ENCODE measurements at regions not wholly inside any gene's neighbourhood (a gene's known extent, or its start where the extent isn't known, plus 50 kb on each side); places are given as distances from the start of the nearest gene placed in this dataset.

DNA sequence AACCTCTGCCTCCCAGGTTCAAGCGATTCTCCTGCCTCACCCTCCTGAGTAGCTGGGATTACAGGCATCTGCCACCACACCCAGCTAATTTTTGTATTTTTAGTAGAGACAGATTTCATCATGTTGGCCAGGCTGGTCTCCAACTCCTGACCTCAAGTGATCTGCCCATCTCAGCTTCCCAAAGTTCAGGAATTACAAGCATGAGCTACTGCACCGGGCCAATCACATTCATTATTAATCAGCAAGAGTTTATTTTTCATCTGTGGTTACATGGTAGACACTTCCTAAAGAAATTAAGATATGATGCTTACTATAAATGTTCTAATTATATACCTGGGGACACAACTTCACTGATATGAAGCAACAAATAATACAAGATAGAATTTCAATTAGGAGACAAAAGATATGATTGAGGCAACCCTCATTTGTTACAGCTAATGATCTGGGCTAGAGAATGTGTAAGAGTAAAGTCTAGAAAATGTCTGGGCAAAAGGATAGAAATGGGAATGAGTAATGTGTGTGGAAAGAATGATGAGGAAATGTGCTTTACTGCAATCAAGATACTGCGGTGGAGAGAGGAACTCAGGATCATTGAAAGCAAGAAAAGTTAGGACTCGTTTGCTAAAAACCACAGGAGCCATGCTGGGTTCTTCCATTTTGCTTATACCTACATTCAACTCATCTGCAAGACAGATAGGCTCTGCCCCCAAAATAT, 366.8 kb downstream of the ZIC1 start:
- ChIA-PET CTCF (ENCODE audit: partially characterized antibody) (no interaction called here), POLR2A (ENCODE audit: partially characterized antibody) (no interaction called here)
- no peak overlapping the region for H3K27ac ChIP-seq (ENCODE audit: low read depth, low read length)
- Mint-ChIP-seq H3K27me3 (no peaks in the 10 kb centered on the region), H3K9me3 (peaks cover 0 to 5% (median 1%) of the 10 kb centered on the region in 8 donors), H3K27ac (no peak overlapping the region), H3K36me3 (no peaks in the 10 kb centered on the region), H3K4me3 (no peak overlapping the region), H3K4me1 (no peaks in the 10 kb centered on the region)
- H3K9me3 ChIP-seq (ENCODE audit: control insufficient read depth in 1 of 2, low read length in 2 of 2), result no peaks in the 10 kb centered on the region
- H3K27me3 ChIP-seq (ENCODE audit: insufficient read depth, low read length), result no peaks in the 10 kb centered on the region
- H3K36me3 ChIP-seq (ENCODE audit: insufficient read depth, low read length), result no peaks in the 10 kb centered on the region
- intact Hi-C loops (cut with micrococcal nuclease), result no loop called here
- H3K4me1 ChIP-seq (ENCODE audit: insufficient read depth, low read length), result no peaks in the 10 kb centered on the region
- DNase-seq, result no peak
- no peak overlapping the region for H3K4me3 ChIP-seq (ENCODE audit: low read length in 2 of 2)

DNA sequence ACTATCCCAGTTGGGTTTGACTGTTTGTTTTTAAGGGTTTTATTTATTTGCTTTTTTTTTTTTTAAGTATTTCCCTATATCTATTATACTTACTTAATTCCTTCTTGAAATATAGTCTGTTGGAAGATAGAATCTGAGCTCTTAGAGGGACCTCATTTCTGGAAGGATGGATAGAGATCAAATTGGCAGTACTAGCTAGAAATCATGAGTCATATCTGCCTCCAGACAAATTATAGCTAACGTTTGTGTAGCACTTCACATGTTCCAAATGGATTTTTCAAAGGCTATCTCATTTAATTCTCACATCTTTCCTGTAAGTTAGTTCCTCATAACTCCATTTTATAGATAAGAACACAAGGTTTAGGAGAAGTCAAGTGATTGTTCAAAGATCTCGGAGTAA, 384.7 kb downstream of the ZIC1 start:
- H3K27ac ChIP-seq (ENCODE audit: low read depth, low read length), result no peak overlapping the region
- no peaks in the 10 kb centered on the region for H3K36me3 ChIP-seq (ENCODE audit: insufficient read depth, low read length)
- POLR2A ChIA-PET (ENCODE audit: partially characterized antibody), result no interaction called here
- H3K4me1 Mint-ChIP-seq, result no peaks in the 10 kb centered on the region
- no peaks in the 10 kb centered on the region for H3K36me3 Mint-ChIP-seq
- CTCF ChIA-PET (ENCODE audit: partially characterized antibody), result no interaction called here
- H3K27me3 Mint-ChIP-seq, result no peaks in the 10 kb centered on the region
- no peak overlapping the region for H3K27ac Mint-ChIP-seq
- no peak overlapping the region for H3K4me3 Mint-ChIP-seq
- H3K9me3 Mint-ChIP-seq, result peaks cover 0 to 12% (median 0%) of the 10 kb centered on the region in 8 donors
- intact Hi-C loops (cut with micrococcal nuclease), result no loop called here
- H3K4me1 ChIP-seq (ENCODE audit: insufficient read depth, low read length), result no peaks in the 10 kb centered on the region
- no peaks in the 10 kb centered on the region for H3K27me3 ChIP-seq (ENCODE audit: insufficient read depth, low read length)
- no peaks in the 10 kb centered on the region for H3K9me3 ChIP-seq (ENCODE audit: control insufficient read depth in 1 of 2, low read length in 2 of 2)
- DNase-seq, result no peak
- no peak overlapping the region for H3K4me3 ChIP-seq (ENCODE audit: low read length in 2 of 2)

DNA sequence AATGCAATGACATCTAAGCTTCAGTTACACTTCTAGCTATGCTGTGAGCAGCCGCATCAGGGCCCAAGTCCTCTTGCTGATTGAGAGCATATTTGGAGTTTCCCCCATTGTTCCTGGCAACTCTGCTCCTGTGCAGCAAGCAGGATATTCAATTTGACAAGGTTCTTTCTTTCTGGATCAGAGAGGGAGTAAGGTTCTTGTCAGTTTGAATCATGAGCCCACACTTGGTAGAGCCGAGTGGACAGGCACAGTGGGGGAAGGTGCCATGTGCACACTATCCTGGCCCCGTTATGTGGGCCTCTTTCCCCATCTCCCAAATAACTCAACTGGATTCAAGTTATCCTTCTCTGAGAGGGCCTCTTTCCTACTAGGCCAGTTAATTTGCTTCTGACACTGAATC, 385.4 kb downstream of the ZIC1 start:
- intact Hi-C loops (cut with micrococcal nuclease), result no loop called here
- Mint-ChIP-seq H3K4me3 (no peak overlapping the region), H3K27ac (no peak overlapping the region), H3K4me1 (no peaks in the 10 kb centered on the region), H3K9me3 (peaks cover 0 to 6% (median 0%) of the 10 kb centered on the region in 8 donors), H3K27me3 (no peaks in the 10 kb centered on the region), H3K36me3 (no peaks in the 10 kb centered on the region)
- no peaks in the 10 kb centered on the region for H3K4me1 ChIP-seq (ENCODE audit: insufficient read depth, low read length)
- no peak overlapping the region for H3K4me3 ChIP-seq (ENCODE audit: low read length in 2 of 2)
- CTCF ChIA-PET (ENCODE audit: partially characterized antibody), result no interaction called here
- H3K27me3 ChIP-seq (ENCODE audit: insufficient read depth, low read length), result no peaks in the 10 kb centered on the region
- no peak overlapping the region for H3K27ac ChIP-seq (ENCODE audit: low read depth, low read length)
- DNase-seq, result no peak
- H3K9me3 ChIP-seq (ENCODE audit: control insufficient read depth in 1 of 2, low read length in 2 of 2), result no peaks in the 10 kb centered on the region
- POLR2A ChIA-PET (ENCODE audit: partially characterized antibody), result no interaction called here
- H3K36me3 ChIP-seq (ENCODE audit: insufficient read depth, low read length), result no peaks in the 10 kb centered on the region

DNA sequence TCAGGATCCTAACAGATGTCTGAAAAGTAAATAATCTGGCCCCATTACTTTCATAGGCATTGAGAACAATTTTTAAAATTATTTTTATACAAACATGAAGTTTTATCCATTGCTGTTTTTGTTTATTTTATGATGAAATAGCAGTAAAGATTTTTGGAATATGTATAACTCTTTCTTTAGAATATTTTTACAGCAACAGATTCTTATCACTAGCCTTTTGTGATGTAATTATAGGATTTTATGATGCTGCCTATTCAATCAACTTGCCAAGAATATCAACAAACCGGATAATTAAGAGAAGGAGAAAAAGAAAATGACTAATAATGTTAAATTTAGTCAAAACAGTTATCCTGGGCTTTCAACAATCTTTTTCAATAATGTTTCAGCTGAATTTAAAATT, 386.3 kb downstream of the ZIC1 start:
- no peak for DNase-seq
- H3K36me3 ChIP-seq (ENCODE audit: insufficient read depth, low read length), result no peaks in the 10 kb centered on the region
- H3K4me1 ChIP-seq (ENCODE audit: insufficient read depth, low read length), result no peaks in the 10 kb centered on the region
- no peaks in the 10 kb centered on the region for H3K36me3 Mint-ChIP-seq
- H3K9me3 Mint-ChIP-seq, result peaks cover 0 to 4% (median 0%) of the 10 kb centered on the region in 8 donors
- H3K4me1 Mint-ChIP-seq, result no peaks in the 10 kb centered on the region
- H3K4me3 Mint-ChIP-seq, result no peak overlapping the region
- intact Hi-C loops (cut with micrococcal nuclease), result no loop called here
- ChIA-PET POLR2A (ENCODE audit: partially characterized antibody) (no interaction called here), CTCF (ENCODE audit: partially characterized antibody) (no interaction called here)
- no peak overlapping the region for H3K4me3 ChIP-seq (ENCODE audit: low read length in 2 of 2)
- no peak overlapping the region for H3K27ac Mint-ChIP-seq
- no peaks in the 10 kb centered on the region for H3K27me3 ChIP-seq (ENCODE audit: insufficient read depth, low read length)
- H3K9me3 ChIP-seq (ENCODE audit: control insufficient read depth in 1 of 2, low read length in 2 of 2), result no peaks in the 10 kb centered on the region
- no peak overlapping the region for H3K27ac ChIP-seq (ENCODE audit: low read depth, low read length)
- H3K27me3 Mint-ChIP-seq, result no peaks in the 10 kb centered on the region

DNA sequence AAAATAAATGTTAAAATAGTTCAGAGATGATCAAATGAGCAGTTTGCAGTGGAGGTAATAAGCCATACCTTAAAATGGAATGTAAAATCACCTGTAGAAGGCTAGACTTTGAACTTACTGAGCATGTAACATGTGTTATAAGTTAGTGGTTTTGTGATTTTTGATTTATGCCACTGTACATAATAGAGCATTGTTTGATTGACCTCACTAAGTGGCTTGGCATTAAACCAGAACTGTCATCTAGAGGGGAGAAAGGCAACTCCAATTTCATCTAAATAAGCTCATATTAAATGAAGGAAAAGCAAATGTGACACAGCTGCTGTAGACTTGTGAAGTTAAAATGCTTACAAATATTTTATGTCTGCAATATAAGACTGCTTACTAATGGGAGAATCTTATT, 387.9 kb downstream of the ZIC1 start:
- H3K27me3 Mint-ChIP-seq, result no peaks in the 10 kb centered on the region
- CTCF ChIA-PET (ENCODE audit: partially characterized antibody), result no interaction called here
- intact Hi-C loops (cut with micrococcal nuclease), result no loop called here

DNA sequence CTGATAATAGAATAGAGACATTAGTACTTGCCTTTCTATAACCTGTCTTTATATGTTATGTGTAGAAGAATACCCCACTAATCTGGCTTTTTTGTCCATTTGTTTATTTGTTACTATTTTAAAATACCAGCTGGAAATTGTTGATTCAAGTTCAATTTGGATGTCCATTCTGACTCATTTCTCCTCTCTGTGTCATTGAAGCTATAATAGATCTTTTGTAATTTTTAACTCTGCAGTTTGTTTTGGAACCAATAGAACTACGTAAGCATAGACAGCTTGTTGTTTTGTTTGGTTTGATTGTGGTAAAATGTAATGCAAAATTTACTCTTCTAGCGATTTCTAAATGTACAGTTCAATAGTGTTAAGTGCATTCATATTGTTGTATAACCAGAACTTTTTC, 390.4 kb downstream of the ZIC1 start:
- Histone ChIP-seq H3K4me1 (ENCODE audit: insufficient read depth, low read length) (no peaks in the 10 kb centered on the region), H3K36me3 (ENCODE audit: insufficient read depth, low read length) (no peaks in the 10 kb centered on the region), H3K27ac (ENCODE audit: low read depth, low read length) (no peak overlapping the region), H3K27me3 (ENCODE audit: insufficient read depth, low read length) (no peaks in the 10 kb centered on the region), H3K4me3 (ENCODE audit: low read length in 2 of 2) (no peak overlapping the region), H3K9me3 (ENCODE audit: control insufficient read depth in 1 of 2, low read length in 2 of 2) (no peaks in the 10 kb centered on the region)
- Mint-ChIP-seq H3K36me3 (no peaks in the 10 kb centered on the region), H3K27ac (no peak overlapping the region), H3K4me3 (no peak overlapping the region), H3K9me3 (peaks cover 0 to 4% (median 1%) of the 10 kb centered on the region in 8 donors), H3K4me1 (no peaks in the 10 kb centered on the region), H3K27me3 (no peaks in the 10 kb centered on the region)
- no peak for DNase-seq
- CTCF ChIA-PET (ENCODE audit: partially characterized antibody), result no interaction called here
- POLR2A ChIA-PET (ENCODE audit: partially characterized antibody), result no interaction called here
- intact Hi-C loops (cut with micrococcal nuclease), result no loop called here

More for the DNA sequence above, 387.9 kb downstream of the ZIC1 start:
- Mint-ChIP-seq H3K4me1 (no peaks in the 10 kb centered on the region), H3K27ac (no peak overlapping the region), H3K36me3 (no peaks in the 10 kb centered on the region), H3K9me3 (peaks cover 0 to 6% (median 0%) of the 10 kb centered on the region in 8 donors), H3K4me3 (no peak overlapping the region)
- POLR2A ChIA-PET (ENCODE audit: partially characterized antibody), result no interaction called here
- Histone ChIP-seq H3K36me3 (ENCODE audit: insufficient read depth, low read length) (no peaks in the 10 kb centered on the region), H3K9me3 (ENCODE audit: control insufficient read depth in 1 of 2, low read length in 2 of 2) (no peaks in the 10 kb centered on the region), H3K27ac (ENCODE audit: low read depth, low read length) (no peak overlapping the region), H3K4me1 (ENCODE audit: insufficient read depth, low read length) (no peaks in the 10 kb centered on the region), H3K27me3 (ENCODE audit: insufficient read depth, low read length) (no peaks in the 10 kb centered on the region), H3K4me3 (ENCODE audit: low read length in 2 of 2) (no peak overlapping the region)
- DNase-seq, result no peak

DNA sequence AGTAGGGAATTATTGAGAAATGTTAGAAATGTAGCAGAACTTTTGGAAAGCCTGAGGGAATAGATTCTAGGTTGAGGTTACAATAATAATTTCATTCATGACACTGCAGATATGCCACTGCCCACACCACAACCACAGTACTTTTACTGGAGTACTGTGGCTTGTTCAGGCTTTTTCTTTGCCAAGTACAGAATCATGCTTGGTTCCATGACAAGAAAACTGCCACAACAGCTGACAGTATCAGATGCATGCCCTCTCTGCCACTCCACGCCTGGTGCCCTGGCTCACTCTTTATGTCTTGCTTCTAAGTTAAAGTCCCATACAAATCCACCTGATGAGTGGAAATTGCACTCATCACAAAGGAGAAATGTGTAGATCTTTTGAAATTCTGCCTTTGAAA, 398.6 kb downstream of the ZIC1 start:
- H3K27me3 ChIP-seq (ENCODE audit: insufficient read depth, low read length), result no peaks in the 10 kb centered on the region
- Mint-ChIP-seq H3K4me1 (no peaks in the 10 kb centered on the region), H3K9me3 (peaks cover 0 to 17% (median 4%) of the 10 kb centered on the region in 8 donors), H3K36me3 (no peaks in the 10 kb centered on the region), H3K27me3 (no peaks in the 10 kb centered on the region), H3K27ac (no peak overlapping the region), H3K4me3 (no peak overlapping the region)
- no peaks in the 10 kb centered on the region for H3K36me3 ChIP-seq (ENCODE audit: insufficient read depth, low read length)
- ChIA-PET POLR2A (ENCODE audit: partially characterized antibody) (no interaction called here), CTCF (ENCODE audit: partially characterized antibody) (no interaction called here)
- H3K9me3 ChIP-seq (ENCODE audit: control insufficient read depth in 1 of 2, low read length in 2 of 2), result no peaks in the 10 kb centered on the region
- no peak for DNase-seq
- no peak overlapping the region for H3K27ac ChIP-seq (ENCODE audit: low read depth, low read length)
- H3K4me1 ChIP-seq (ENCODE audit: insufficient read depth, low read length), result no peaks in the 10 kb centered on the region
- no peak overlapping the region for H3K4me3 ChIP-seq (ENCODE audit: low read length in 2 of 2)
- intact Hi-C loops (cut with micrococcal nuclease), result no loop called here

DNA sequence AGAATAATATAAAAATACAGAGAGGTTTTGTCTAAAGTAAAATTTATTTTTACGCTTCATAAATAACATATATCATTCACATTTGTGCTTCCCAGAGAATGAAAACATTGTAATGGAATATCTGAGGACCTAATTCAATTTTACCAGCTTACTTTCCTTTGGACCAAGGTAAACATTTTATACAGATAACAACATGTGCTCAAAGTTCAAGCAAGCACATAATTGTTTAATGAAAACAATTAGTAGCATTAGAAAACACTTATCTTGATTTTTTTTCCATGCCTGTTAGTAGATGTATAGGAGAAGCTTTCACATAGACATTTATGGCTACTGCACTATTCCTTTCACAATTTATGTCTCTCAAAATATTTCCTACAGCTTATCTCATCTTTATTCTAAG, 400.0 kb downstream of the ZIC1 start:
- H3K36me3 Mint-ChIP-seq, result no peaks in the 10 kb centered on the region
- ChIA-PET CTCF (ENCODE audit: partially characterized antibody) (no interaction called here), POLR2A (ENCODE audit: partially characterized antibody) (no interaction called here)
- no peaks in the 10 kb centered on the region for H3K27me3 Mint-ChIP-seq
- Histone ChIP-seq H3K36me3 (ENCODE audit: insufficient read depth, low read length) (no peaks in the 10 kb centered on the region), H3K9me3 (ENCODE audit: control insufficient read depth in 1 of 2, low read length in 2 of 2) (no peaks in the 10 kb centered on the region), H3K27me3 (ENCODE audit: insufficient read depth, low read length) (no peaks in the 10 kb centered on the region), H3K4me1 (ENCODE audit: insufficient read depth, low read length) (no peaks in the 10 kb centered on the region), H3K4me3 (ENCODE audit: low read length in 2 of 2) (no peak overlapping the region), H3K27ac (ENCODE audit: low read depth, low read length) (no peak overlapping the region)
- intact Hi-C loops (cut with micrococcal nuclease), result no loop called here
- peaks cover 0 to 17% (median 4%) of the 10 kb centered on the region in 8 donors for H3K9me3 Mint-ChIP-seq
- no peaks in the 10 kb centered on the region for H3K4me1 Mint-ChIP-seq
- peak overlapping the region in 1 of 7 donors; percentile 82 for H3K27ac Mint-ChIP-seq
- H3K4me3 Mint-ChIP-seq, result no peak overlapping the region
- no peak for DNase-seq
